D341Med (cell line): ENCODE measurements at regions not wholly inside any gene's neighbourhood (a gene's known extent, or its start where the extent isn't known, plus 50 kb on each side); places are given as distances from the start of the nearest gene placed in this dataset.

ENCODE experiments used
- DNase-seq: peaks from one replicate; pipeline ENCODE4 v3.0.0; 2012; ENCODE audit warnings: low spot score

- DNase-seq, result no peak
Observed at GRCh38 chr2:66846887-66847286, 412.0 kb downstream of the MEIS1 start.

DNA sequence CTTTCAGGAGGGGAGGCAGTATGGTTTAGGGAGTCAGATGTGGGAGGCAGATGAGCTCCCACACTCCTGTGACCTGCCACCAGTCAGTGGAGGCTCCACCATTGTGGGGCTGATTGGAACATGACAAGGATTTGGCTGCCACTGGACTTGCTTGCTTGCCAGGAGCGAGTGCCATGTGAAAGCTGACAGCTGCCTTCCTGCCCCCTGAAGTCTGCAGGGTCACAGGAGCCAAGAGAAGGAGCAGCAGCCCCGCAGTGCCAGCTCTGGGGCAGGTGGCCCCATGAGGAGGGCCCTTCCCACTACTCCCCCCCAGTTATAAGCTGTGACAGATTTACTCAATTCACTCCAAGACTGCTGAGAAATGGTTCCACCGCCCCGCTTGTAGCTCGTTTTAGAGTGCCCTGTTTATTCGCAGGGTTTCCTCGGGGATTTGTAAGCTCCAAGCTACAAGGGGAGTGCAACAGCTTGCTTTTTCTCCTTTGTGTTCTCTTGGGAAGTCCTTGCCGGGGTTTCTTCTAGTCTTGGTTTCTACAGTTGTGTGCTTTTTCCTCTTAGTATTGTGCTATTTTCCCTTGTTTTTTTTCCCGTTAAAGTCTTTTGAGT lies 414.3 kb downstream of the MEIS1 start:
- DNase-seq, result no peak

DNA sequence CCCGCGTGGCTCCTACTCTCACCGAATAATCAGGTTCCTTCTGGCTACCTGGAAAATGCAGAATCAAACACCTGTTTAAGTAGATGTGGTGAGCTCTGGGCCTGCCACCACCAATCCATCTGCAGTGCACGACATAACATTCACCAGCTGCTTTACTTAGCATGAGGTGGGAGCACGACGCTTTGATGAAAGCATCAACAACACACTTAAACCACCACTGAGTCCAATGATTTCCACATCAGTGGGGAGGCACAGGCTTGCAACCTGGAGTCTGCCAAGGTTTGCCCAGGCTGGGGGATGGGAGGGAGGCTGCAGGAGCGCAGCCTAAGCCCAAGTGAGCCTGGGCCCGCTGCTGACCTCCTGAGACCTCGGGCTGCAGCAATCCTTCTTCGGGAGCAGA lies 415.5 kb downstream of the MEIS1 start:
- DNase-seq, result no peak

GRCh38 chr2:66851449-66851872 lies 416.5 kb downstream of the MEIS1 start:
- DNase-seq, result no peak

DNA sequence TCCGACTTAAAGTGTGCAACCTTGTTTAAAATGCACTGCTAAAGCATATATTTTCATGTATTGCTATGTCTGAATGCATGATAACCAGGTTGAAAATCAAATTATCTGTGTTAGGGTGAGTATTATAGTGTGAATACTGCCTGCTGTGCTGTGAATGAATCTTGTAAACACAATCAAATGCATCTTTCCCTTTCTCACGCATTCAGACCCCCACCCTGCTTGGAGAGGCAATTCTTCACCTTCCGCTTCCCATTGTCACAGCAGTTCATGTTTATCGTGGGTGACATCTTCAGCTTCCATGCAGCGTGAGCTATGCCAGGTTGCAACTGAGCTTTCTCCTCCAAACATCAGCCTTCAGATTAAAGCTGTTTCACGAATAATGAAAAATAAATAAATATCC lies 418.0 kb downstream of the MEIS1 start:
- no peak for DNase-seq

GRCh38 chr2:66853585-66853984 lies 418.7 kb downstream of the MEIS1 start:
- no peak for DNase-seq

GRCh38 chr2:66854298-66854697 lies 419.4 kb downstream of the MEIS1 start:
- no peak for DNase-seq

DNA sequence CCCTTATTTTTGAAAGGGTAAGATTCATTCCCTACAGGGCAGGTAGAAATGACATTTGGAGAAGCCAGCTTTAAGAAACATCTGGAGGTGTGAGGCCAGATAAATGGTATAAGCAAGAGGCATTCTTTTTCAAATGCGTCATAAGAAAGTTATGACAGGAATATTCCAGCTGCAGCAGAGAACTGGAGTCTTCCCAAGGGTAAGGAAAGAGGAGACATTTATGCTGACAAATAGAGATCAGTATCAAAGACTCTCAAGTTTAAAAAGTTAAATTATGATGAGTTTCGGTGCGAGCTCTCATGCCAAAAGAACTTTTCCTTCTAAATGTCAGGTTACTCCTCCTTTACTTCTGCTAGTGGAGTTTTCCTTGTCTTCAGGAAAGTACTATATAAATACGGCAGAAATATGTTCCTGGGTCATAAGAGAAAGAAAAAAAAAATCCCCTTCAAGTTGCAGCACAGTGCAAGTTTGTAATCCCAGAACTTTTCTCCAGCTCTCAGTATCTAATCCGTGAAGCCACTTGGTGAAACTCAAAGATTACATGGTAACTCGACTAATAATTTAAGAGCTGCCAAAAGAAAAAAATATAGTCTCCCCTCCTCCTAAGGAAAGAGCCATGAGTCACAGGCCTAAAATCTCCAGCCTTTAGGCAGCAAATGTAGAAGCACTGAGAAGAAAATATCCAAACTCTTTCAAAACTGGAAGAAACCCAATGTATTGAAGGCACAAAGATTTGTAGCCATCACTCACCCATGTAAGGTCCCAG lies 428.1 kb downstream of the MEIS1 start:
- no peak for DNase-seq

DNA sequence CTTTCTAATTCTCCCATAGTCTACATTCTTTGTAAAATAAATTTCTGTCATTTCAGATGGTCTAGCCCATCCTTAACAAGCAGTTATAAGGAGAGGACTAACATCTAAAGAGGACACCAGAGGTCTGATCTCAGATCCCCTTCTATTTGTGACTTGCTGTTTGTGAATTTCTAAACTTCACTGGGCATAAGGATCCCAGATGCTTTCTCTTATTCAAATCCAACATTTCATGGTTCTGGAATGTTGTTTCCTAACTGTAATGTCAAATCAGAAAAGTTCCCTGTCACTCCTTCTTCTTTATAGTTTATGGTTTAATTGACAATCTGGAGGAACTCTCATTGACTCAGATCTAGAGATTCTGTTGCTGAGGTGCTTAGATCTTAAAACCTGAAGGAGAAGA lies 430.2 kb downstream of the MEIS1 start:
- no peak for DNase-seq

- DNase-seq, result no peak
Observed at GRCh38 chr2:66866331-66867062, 431.6 kb downstream of the MEIS1 start.

DNA sequence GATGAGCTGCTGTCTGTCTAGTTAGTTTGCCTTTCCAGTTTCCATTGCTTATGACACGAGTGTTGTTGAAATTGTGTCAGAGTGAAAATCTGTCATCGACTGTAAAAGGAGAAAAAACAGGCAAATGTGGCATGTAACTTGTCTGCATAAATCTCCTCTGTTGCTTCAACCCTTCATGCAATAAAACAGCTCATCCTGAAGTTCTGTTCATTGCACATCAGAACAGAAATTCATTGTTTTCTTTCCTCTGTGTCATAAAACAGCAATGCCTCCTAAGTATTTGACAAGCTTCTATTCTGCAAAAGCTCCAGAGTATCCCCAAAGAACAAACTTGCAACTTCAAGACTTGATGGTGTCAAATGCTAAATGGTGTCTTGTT lies 432.1 kb downstream of the MEIS1 start:
- no peak for DNase-seq

- no peak for DNase-seq
Observed at GRCh38 chr2:66869076-66869475, 434.2 kb downstream of the MEIS1 start.

DNA sequence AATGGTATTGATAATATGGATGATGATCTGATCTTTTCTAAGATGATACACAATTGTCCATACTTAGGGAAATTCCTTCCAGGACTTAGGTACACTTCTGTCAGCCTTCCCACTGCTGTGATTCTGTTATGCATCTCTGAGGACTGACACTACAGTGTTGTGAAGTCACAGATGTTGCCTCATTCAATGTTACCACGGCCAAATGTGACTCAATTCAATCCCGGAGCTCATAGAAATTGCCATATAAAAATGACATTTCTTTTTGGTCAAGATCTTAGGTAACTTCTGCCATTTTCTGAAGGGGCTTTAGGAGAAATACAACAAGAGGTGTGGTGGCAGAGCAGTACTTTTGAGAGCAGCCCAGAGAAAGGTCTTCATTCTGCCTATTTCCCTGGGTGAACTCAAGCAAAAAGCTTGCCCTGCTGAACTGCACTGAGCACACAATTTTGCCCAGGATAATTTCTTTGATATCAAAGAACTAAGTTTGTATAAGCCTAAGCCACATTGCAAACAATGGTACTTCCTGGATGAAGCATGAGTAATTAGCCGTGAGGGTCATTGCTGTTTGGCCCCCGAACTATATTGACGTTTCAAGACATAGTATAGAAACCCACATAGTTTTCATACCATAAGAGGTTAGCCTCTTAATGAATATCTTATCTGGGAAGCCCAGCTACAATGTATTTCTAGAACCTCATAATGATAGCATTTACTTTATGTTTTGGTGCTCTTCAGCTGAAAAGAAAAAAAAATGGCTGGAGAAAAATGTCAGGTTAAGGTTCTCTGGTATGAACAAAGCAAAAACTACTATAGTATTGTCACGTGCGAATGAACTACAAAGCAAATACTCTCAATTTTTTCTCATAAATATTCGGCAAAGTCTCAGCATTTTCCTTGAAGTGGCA lies 437.4 kb downstream of the MEIS1 start:
- DNase-seq, result no peak

- no peak for DNase-seq
Observed at GRCh38 chr2:66872986-66873754, 438.2 kb downstream of the MEIS1 start.

- no peak for DNase-seq
Observed at GRCh38 chr2:66874411-66874810, 439.5 kb downstream of the MEIS1 start.

GRCh38 chr2:66875941-66876462 lies 441.1 kb downstream of the MEIS1 start:
- DNase-seq, result no peak

- no peak for DNase-seq
Observed at GRCh38 chr2:66885775-66886383, 451.0 kb downstream of the MEIS1 start.

DNA sequence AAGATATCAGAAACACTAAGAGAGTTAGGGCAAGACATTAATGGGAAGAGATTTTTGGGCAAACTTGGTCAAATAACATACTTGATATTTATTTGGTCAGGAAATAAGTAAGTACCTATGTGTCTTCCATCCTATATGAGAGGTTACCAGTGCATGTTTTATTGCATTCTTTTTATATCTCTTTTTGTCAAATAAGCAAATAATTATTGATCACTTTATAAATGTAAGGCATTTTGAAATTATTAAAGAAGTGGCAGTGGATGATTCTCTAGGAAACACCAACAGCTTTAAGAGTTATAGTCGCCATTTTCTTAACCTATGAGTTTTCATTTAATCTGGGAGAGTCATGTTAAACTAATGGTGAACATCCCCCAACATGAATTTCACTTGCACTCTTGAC lies 453.3 kb downstream of the MEIS1 start:
- no peak for DNase-seq

DNA sequence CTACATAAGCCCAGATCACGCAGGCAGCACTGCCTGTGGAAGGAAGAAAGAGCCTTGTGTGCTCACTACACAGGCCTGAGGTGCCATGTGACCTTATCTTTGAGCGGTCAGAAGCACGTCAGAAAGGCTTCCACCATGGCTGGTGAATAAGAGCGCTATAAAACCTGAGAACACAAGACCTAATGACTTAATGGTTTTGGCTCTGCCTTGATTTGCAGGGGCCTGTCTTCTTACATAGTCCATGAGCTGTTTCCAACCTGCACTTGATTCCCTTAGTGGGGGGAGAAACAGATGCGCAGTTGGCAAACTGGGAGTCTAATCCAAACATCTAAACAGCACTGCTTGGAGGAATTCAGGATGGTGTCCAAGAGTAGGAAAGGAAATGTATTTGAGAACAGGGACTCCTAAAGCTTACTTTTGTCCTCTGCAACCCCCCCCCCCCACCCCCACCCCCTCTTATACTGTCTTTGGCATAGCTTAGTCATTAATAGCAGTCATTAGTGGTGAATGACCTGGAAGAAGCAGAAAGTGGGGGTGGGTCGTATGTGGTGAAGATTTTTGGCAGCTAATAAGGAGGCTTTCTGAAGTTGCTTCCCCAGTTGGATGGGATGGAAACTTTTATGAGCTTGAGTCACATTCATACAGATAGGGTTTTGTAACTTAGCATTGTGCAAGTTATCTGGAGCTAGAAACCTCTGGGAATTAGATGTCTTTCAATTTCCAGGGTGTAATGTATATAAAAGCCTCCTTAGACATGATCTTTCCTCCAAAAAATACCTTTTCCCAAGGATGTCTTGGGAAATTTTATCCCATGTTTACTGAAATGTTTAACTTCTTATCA lies 454.1 kb downstream of the MEIS1 start:
- DNase-seq, result no peak

- no peak for DNase-seq
Observed at GRCh38 chr2:66889632-66889882, 454.6 kb downstream of the MEIS1 start.
